GM12873 (cell line): ENCODE measurements at regions not wholly inside any gene's neighbourhood (a gene's known extent, or its start where the extent isn't known, plus 50 kb on each side); places are given as distances from the start of the nearest gene placed in this dataset.

Experiments
- CTCF ChIP-seq: IDR thresholded peaks from 2 replicates; pipeline ENCODE4 v1.5.1; 2012; ENCODE audit warnings: low read depth, mild to moderate bottlenecking, moderate library complexity, low read length, control low read depth; ENCODE audit not compliant: insufficient read depth; ENCODE audit errors: missing control alignments

DNA sequence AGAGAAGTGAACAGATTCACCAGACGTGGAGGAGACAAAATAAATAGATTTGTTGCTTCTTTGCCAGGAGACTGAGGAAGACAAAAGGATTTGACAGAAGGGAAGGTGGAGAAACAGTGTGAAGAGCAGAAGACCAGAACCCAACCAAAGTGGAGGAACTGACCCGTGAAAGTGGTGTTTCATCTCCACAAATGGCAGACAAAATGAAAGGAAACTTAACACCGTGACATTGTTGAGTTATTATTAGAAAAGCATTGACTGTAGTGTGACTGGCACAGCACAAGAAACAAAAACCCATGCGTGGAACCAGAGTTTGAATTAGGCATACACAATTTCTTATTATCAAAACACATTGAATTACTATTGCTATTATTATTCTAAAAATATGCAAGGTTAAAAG is 518.1 kb downstream of the TMEM121 start:
- no peak for TF ChIP-seq CTCF

DNA sequence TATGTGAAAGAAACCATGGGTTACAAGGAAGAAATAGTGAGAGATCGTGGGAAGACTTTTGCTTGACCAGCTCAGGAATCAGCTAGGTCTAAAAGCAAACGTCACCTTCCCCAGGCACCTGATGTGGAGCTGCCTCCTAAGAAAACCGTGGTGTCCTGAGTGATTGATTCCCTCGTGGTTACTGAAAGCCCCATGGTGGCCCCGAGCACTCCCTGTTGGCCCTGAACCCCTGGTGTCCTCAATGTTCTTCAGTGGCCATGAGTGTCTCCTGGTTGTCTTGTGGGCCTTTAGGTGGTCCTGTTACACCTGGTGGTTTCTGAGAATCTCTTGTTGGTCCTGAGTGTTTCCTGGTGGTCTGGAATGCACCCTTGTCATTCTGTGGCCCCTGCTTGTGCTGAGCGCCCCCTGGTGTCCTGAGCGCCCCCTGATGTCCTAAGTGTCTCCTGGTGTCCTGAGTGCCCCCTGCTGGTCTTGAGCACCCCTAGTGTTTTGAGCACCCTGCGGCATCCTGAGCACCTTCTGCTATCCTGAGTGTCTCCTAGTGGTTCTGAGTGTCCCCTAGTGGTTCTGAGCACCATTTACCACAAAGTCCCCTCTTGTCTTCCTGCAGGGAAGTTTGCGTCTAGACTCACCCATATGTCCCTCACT is 518.7 kb downstream of the TMEM121 start:
- peak; percentile 92 for TF ChIP-seq CTCF

- no peak for TF ChIP-seq CTCF
Measured at GRCh38 chr14:106051796-106052195, 525.4 kb downstream of the TMEM121 start.

- TF ChIP-seq CTCF, result no peak
Measured at GRCh38 chr14:106055289-106055688, 528.9 kb downstream of the TMEM121 start.

DNA sequence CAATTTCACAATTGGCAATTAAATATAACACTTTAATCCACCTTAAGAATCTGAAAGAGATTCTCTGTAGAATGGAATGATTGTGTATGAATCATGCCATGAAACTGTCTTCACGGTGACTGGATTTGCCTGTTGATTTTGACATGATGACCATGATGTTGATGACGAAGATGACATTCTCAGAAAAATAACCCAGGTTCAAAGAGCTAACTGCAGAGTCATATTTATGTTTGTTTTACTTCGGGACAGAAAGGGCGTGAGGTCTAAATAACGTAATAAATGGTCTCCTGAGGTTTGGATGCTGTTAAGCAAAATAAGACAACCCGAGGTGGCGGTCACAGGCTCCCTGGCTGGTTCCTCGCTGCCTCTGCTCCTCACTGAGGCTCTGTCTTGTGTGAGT is 532.0 kb downstream of the TMEM121 start:
- no peak for TF ChIP-seq CTCF

GRCh38 chr14:106060276-106060975 is 534.0 kb downstream of the TMEM121 start:
- TF ChIP-seq CTCF, result no peak

GRCh38 chr14:106061877-106062500 is 535.6 kb downstream of the TMEM121 start:
- peak; percentile 36 for TF ChIP-seq CTCF
